AG10803 (cell line): ENCODE measurements at regions not wholly inside any gene's neighbourhood (a gene's known extent, or its start where the extent isn't known, plus 50 kb on each side); places are given as distances from the start of the nearest gene placed in this dataset.
A peak's percentile ranks its signal among the peaks of the same experiment; 100 is the strongest.

Experiments used
- DNase-seq: peaks from one replicate; pipeline ENCODE4 v3.0.0; 2010; ENCODE audit warnings: low read depth
- H3K4me3 ChIP-seq: 2 replicates; pipeline ENCODE4 v1.5.1; 2011; ENCODE audit warnings: mild to moderate bottlenecking, low read length, control low read depth
- CTCF ChIP-seq: conservative IDR thresholded peaks from 2 replicates; pipeline ENCODE4 v1.5.1; 2011; ENCODE audit warnings: mild to moderate bottlenecking, low read length, control low read depth, inconsistent platforms

DNA sequence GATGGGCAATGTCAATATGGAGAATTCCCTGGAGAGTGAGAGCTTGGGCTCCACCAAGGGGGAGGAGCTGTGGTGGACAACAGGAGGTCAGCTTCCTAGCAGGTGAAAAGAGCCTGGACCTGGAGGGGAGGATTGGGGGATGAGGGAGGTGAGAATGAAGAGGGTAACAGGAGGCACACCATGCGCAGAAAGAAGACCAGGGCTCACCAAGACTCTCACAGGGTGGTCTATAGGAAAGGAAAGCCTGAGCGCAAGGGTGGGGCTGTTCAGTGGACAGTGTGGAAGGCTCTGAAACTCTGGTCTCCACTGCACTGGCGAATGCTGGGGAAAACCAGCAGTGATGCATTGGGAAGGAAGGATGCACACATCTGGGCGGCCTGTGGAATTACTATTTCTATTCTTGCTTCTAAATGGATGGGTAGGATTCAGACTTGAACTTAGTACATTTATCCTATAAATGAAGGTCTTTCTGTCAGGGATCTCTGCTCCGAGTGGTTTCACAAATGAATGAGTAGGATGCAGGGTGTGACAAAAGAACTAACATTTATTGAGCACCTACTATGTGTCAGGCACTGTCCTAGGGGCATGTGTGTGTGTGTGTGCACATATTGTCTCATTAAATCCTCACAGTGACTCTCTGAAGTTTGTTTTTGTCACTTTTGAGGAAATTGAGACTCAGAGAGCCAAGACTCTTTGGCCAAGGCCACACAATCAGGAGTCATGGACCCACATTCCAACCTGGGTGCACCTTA, 152.7 kb downstream of the CD83 start:
- TF ChIP-seq CTCF, result no peak
- no peak overlapping the region for H3K4me3 ChIP-seq
- DNase-seq, result no peak

DNA sequence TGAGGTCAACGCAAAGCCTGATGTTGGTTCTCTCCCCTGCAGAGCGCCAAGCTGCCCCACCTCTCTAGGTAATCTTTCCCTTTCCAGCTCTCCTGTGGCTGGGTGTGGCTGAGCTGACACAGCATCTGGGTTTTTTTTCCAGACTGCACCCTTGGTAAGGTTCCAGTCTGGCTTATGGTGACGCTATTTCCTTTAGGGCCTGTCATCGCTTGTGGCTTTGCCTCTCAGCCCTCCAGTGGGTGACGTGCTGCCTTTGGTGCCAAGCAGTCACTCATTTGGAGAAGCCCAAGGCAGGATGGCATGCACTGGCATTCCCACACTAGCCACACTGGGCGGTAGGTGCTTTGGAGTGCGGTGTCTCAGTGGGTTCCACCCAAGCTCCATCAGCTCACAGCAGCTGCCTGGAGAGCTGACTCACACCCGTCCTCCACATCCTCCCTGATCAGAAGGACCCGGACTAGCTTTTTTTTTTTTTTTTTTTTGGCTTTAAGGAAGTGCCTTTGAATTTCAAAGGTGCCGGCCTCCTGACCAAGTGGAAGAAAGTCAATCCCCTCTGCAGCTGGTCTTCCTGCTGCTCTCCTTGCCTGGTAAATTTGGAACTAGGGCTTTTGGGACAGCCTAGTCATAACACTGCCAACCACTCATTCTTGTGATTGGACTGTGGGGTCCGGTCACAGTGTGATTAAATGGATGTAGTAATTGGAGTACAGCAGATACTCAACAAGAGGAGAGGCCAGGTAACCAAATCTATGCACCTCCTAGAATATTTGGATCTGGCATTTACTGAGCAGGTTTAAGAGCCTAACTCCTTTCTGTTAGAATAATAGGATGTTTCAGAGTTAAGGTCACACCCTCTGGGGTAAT, 153.6 kb downstream of the CD83 start:
- DNase-seq, result peak; percentile 94
- H3K4me3 ChIP-seq, result no peak overlapping the region
- TF ChIP-seq CTCF, result no peak

DNA sequence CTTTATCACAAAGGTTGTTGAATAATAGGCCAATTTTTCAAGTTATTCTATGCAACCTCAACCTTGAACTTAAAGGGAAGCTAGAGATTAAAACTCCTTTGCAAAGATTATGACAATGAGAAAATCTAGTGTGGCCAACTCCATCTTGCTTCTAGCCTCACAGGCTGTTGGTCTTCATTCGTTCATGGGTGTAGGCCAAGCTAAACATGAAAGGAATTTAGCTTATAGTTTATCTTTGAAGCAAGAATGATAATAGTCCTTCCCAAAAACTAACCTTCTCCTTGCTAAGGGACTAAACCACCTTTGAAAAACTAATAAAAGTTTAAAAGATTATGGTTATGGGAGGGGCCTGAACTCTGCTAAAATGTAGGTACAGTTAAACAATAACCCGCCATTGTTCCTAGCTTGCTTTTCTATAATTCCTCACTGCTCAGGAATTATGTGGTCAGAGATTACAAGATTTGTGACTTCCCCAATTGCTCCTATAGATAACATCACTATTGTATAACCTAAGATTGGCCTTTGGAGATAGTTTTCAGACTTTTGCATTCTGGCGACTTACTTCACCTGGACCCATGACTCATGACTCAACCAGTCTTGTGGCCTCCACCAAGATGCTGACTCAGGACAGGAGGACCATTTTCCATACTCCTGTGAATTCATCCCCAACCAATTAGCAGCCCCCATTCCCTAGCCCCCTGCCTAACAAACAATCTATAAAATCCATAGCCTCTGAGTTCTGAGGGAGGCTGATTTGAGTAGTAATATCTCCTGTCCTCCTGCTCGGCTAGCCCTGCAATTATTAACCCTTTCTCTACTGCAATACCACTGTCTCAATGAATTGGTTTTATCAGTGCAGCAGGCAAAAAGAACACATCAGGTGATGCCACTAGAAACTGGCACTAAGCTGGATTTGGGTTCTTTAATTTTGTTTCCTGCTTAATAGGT, 154.5 kb downstream of the CD83 start:
- no peak overlapping the region for H3K4me3 ChIP-seq
- DNase-seq, result no peak
- no peak for TF ChIP-seq CTCF

DNA sequence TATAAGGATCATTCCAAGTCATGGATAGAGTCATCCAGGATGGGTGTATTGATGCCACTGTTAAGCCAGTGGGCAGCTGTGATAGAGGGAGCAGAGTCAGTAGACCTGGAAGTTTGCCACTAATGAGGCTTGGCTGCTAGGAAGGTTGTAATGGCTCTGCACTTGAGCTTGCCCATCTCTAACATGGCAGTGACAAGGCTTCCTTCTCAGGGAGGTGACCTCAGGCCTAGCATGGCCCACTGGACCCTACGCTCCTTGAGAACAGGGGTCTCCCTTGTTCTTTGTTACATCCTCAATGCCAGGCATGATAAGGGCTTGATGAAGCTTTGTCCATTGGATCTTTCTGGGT, 155.1 kb downstream of the CD83 start:
- DNase-seq, result no peak
- TF ChIP-seq CTCF, result no peak
- H3K4me3 ChIP-seq, result no peak overlapping the region

GRCh38 chr6:14273191-14273590, 155.6 kb downstream of the CD83 start:
- H3K4me3 ChIP-seq, result no peak overlapping the region
- DNase-seq, result no peak
- TF ChIP-seq CTCF, result no peak

GRCh38 chr6:14274016-14274415, 156.4 kb downstream of the CD83 start:
- no peak for DNase-seq
- H3K4me3 ChIP-seq, result no peak overlapping the region
- no peak for TF ChIP-seq CTCF
